Breast epithelium (tissue), 3 donors: ENCODE measurements at regions not wholly inside any gene's neighbourhood (a gene's known extent, or its start where the extent isn't known, plus 50 kb on each side); places are given as distances from the start of the nearest gene placed in this dataset.

ENCODE experiments used
- POLR2A ChIP-seq: fragments of 450-650 bp; IDR thresholded peaks from one replicate; pipeline ENCODE4 v1.6.1; 2016; ENCODE audit warnings: antibody characterized with exemption, mild to moderate bottlenecking, moderate library complexity
- POLR2AphosphoS5 ChIP-seq, 3 donors: sonication (generic); formaldehyde crosslinking; IDR thresholded peaks; one replicate each; pipeline ENCODE4 v1.6.1; 2017; ENCODE audit warnings: antibody characterized with exemption in 3 of 3
- TF ChIP-seq, protein P1 (sequence below), 3 donors: fragments of 450-650 bp; IDR thresholded peaks; one replicate each; pipeline ENCODE4 v1.5.1; 2016 to 2017; ENCODE audit warnings: antibody characterized with exemption in 3 of 3, mild to moderate bottlenecking in 3 of 3, moderate library complexity in 3 of 3

DNA sequence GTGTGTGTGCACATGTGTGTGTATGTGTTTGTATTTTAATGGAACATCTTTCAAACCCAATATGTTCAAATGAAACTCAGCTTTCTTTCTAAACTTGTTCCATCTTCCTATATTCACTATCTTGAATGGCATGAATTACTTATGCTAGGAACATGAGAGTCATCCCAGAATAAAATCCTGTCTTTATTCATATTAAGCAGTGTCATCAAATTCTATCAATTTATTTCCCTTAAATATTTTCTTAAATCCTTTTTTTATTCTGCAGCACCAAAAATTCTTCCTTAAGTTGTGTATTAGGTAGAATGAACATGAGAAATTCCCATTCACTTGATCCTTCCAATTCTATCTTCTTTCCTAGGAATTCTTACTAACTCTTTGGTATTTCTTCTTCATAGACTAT lies 146.6 kb upstream of the PCDH15 start:
- TF ChIP-seq, protein P1, sequence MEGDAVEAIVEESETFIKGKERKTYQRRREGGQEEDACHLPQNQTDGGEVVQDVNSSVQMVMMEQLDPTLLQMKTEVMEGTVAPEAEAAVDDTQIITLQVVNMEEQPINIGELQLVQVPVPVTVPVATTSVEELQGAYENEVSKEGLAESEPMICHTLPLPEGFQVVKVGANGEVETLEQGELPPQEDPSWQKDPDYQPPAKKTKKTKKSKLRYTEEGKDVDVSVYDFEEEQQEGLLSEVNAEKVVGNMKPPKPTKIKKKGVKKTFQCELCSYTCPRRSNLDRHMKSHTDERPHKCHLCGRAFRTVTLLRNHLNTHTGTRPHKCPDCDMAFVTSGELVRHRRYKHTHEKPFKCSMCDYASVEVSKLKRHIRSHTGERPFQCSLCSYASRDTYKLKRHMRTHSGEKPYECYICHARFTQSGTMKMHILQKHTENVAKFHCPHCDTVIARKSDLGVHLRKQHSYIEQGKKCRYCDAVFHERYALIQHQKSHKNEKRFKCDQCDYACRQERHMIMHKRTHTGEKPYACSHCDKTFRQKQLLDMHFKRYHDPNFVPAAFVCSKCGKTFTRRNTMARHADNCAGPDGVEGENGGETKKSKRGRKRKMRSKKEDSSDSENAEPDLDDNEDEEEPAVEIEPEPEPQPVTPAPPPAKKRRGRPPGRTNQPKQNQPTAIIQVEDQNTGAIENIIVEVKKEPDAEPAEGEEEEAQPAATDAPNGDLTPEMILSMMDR (IDR thresholded peaks at IDR 0.05), result no peak
- TF ChIP-seq POLR2A (no peak), POLR2AphosphoS5 (IDR thresholded peaks at IDR 0.05) (no peak)
